H9 (cell line): ENCODE measurements at regions not wholly inside any gene's neighbourhood (a gene's known extent, or its start where the extent isn't known, plus 50 kb on each side); places are given as distances from the start of the nearest gene placed in this dataset.

Experiments used
- DNase-seq: peaks from one replicate; pipeline ENCODE4 v3.0.0-alpha.2; 2017
- H2AFZ ChIP-seq: one replicate; pipeline ENCODE4 v1.6.1; 2013; ENCODE audit warnings: mild to moderate bottlenecking, low read length, control low read depth, moderate library complexity
- H2AK5ac ChIP-seq: 2 replicates; pipeline ENCODE4 v1.6.1; 2013; ENCODE audit warnings: low read length, control low read depth, mixed read lengths; ENCODE audit not compliant: insufficient read length
- H2BK120ac ChIP-seq: one replicate; pipeline ENCODE4 v1.6.1; 2013; ENCODE audit warnings: low read depth, mild to moderate bottlenecking, low read length, control low read depth, inconsistent platforms; ENCODE audit not compliant: poor library complexity, severe bottlenecking
- H2BK12ac ChIP-seq: 2 replicates; pipeline ENCODE4 v1.6.1; 2013; ENCODE audit warnings: low read length, control low read depth, mixed read lengths, low read depth; ENCODE audit not compliant: insufficient read length
- H2BK15ac ChIP-seq: 2 replicates; pipeline ENCODE4 v1.6.1; 2013; ENCODE audit warnings: low read depth, low read length, control low read depth
- H2BK20ac ChIP-seq: one replicate; pipeline ENCODE4 v1.6.1; 2013; ENCODE audit warnings: low read depth, mild to moderate bottlenecking, low read length, control low read depth, inconsistent platforms; ENCODE audit not compliant: poor library complexity, severe bottlenecking
- H2BK5ac ChIP-seq: 2 replicates; pipeline ENCODE4 v1.6.1; 2013; ENCODE audit warnings: low read length, control low read depth, mixed read lengths; ENCODE audit not compliant: insufficient read length
- H3K14ac ChIP-seq: 2 replicates; pipeline ENCODE4 v1.6.1; 2013; ENCODE audit warnings: low read length, control low read depth; ENCODE audit not compliant: insufficient read depth
- H3K18ac ChIP-seq: 2 replicates; pipeline ENCODE4 v1.6.1; 2013; ENCODE audit warnings: low read depth, mild to moderate bottlenecking, mixed read lengths, low read length, control low read depth; ENCODE audit not compliant: insufficient read length
- H3K23ac ChIP-seq: 2 replicates; pipeline ENCODE4 v1.6.1; 2013; ENCODE audit warnings: low read length, control low read depth, mixed read lengths, low read depth; ENCODE audit not compliant: insufficient read length
- H3K23me2 ChIP-seq: 2 replicates; pipeline ENCODE4 v1.6.1; 2013; ENCODE audit warnings: low read depth, mild to moderate bottlenecking, mixed read lengths, low read length, control low read depth; ENCODE audit not compliant: insufficient read length, poor library complexity, severe bottlenecking
- H3K27ac ChIP-seq: 2 replicates; pipeline ENCODE4 v1.5.1; 2013; ENCODE audit warnings: low read length, control low read depth, mixed read lengths, low read depth; ENCODE audit not compliant: insufficient read length
- H3K27me3 ChIP-seq: 2 replicates; pipeline ENCODE4 v1.6.1; 2013; ENCODE audit warnings: low read length, control low read depth, inconsistent platforms; ENCODE audit not compliant: insufficient read depth
- H3K4ac ChIP-seq: 2 replicates; pipeline ENCODE4 v1.6.1; 2013; ENCODE audit warnings: low read depth, mild to moderate bottlenecking, control low read depth, inconsistent platforms, low read length, moderate library complexity
- H3K4me1 ChIP-seq: 2 replicates; pipeline ENCODE4 v1.6.1; 2013; ENCODE audit warnings: low read length, control low read depth, inconsistent platforms; ENCODE audit not compliant: insufficient read depth
- H3K4me2 ChIP-seq: 2 replicates; pipeline ENCODE4 v1.6.1; 2013; ENCODE audit warnings: low read length, control low read depth, mixed read lengths; ENCODE audit not compliant: insufficient read length, insufficient read depth
- H3K56ac ChIP-seq: 2 replicates; pipeline ENCODE4 v1.6.1; 2013; ENCODE audit warnings: low read depth, mild to moderate bottlenecking, mixed read lengths, low read length, control low read depth; ENCODE audit not compliant: insufficient read length
- H3K79me1 ChIP-seq: 2 replicates; pipeline ENCODE4 v1.6.1; 2013; ENCODE audit warnings: low read depth, mild to moderate bottlenecking, moderate library complexity, low read length, control low read depth, inconsistent platforms; ENCODE audit not compliant: insufficient read depth, poor library complexity, severe bottlenecking
- H3K79me2 ChIP-seq: 2 replicates; pipeline ENCODE4 v1.6.1; 2013; ENCODE audit warnings: low read length, control low read depth, inconsistent platforms; ENCODE audit not compliant: insufficient read depth
- H3K9ac ChIP-seq: 2 replicates; pipeline ENCODE4 v1.6.1; 2013; ENCODE audit warnings: low read length, control low read depth, mixed read lengths; ENCODE audit not compliant: insufficient read length; ENCODE audit errors: extremely low read depth
- H3K9me3 ChIP-seq: one replicate; pipeline ENCODE4 v1.6.1; 2013; ENCODE audit warnings: low read depth, low read length, inconsistent platforms; ENCODE audit not compliant: control insufficient read depth
- H3T11ph ChIP-seq: one replicate; pipeline ENCODE4 v1.6.1; 2013; ENCODE audit warnings: mild to moderate bottlenecking, low read length, control low read depth, inconsistent platforms
- H4K20me1 ChIP-seq: one replicate; pipeline ENCODE4 v1.6.1; 2013; ENCODE audit not compliant: control insufficient read depth, insufficient read length, insufficient read depth
- H4K5ac ChIP-seq: 2 replicates; pipeline ENCODE4 v1.6.1; 2013; ENCODE audit warnings: low read depth, mild to moderate bottlenecking, mixed read lengths, low read length, control low read depth; ENCODE audit not compliant: insufficient read length
- H4K8ac ChIP-seq: replicated peaks from 2 replicates; pipeline ENCODE4 v1.6.1; 2013; ENCODE audit warnings: low read length, control low read depth, mixed read lengths, low read depth; ENCODE audit not compliant: insufficient read length
- H4K91ac ChIP-seq: 2 replicates; pipeline ENCODE4 v1.6.1; 2013; ENCODE audit warnings: low read depth, mild to moderate bottlenecking, moderate library complexity, mixed read lengths, low read length, control low read depth; ENCODE audit not compliant: insufficient read length
- H3K27ac Mint-ChIP-seq, 3 experiments: 2 replicates in 2 of 3; 3 replicates in 1 of 3; pipeline ENCODE4 v1.8.0; 2020 to 2021; ENCODE audit warnings: mixed read lengths in 3 of 3, mild to moderate bottlenecking in 1 of 3, moderate library complexity in 1 of 3
- H3K27me3 Mint-ChIP-seq: 2 replicates; pipeline ENCODE4 v1.8.0; 2021; ENCODE audit warnings: low read depth, mild to moderate bottlenecking, moderate library complexity, mixed read lengths
- H3K36me3 Mint-ChIP-seq, 3 experiments: 2 replicates in 2 of 3; 3 replicates in 1 of 3; pipeline ENCODE4 v1.8.0; 2020 to 2021; ENCODE audit warnings: low read depth in 3 of 3, mixed read lengths in 3 of 3; ENCODE audit not compliant: insufficient read depth in 1 of 3
- H3K4me1 Mint-ChIP-seq, 2 experiments: 2 replicates each; pipeline ENCODE4 v1.8.0; 2020; ENCODE audit warnings: mixed read lengths in 2 of 2
- H3K4me3 Mint-ChIP-seq, 2 experiments: 2 replicates in 1 of 2; 3 replicates in 1 of 2; pipeline ENCODE4 v1.8.0; 2020 to 2021; ENCODE audit warnings: mild to moderate bottlenecking in 2 of 2, mixed read lengths in 2 of 2, moderate library complexity in 1 of 2
- H3K9me3 Mint-ChIP-seq, 2 experiments: 2 replicates in 1 of 2; 3 replicates in 1 of 2; pipeline ENCODE4 v1.8.0; 2020; ENCODE audit warnings: mild to moderate bottlenecking in 2 of 2, mixed read lengths in 2 of 2, moderate library complexity in 1 of 2
- CTCF ChIP-seq: fragments of 200-600 bp; sonication (generic); conservative IDR thresholded peaks from 3 replicates; pipeline ENCODE4 v1.8.0; 2021; ENCODE audit warnings: antibody characterized with exemption, mild to moderate bottlenecking
- WGBS: extraction: QIAGEN DNeasy Blood & Tissue Kit; methylation state at CpG from one replicate; pipeline ENCODE4 v1.1.7; 2013; ENCODE audit warnings: missing lambda C conversion rate, low lambda C conversion rate, mixed read lengths; ENCODE audit not compliant: insufficient read length; ENCODE audit errors: extremely low coverage; 5-methylcytosine and 5-hydroxymethylcytosine counted together

DNA sequence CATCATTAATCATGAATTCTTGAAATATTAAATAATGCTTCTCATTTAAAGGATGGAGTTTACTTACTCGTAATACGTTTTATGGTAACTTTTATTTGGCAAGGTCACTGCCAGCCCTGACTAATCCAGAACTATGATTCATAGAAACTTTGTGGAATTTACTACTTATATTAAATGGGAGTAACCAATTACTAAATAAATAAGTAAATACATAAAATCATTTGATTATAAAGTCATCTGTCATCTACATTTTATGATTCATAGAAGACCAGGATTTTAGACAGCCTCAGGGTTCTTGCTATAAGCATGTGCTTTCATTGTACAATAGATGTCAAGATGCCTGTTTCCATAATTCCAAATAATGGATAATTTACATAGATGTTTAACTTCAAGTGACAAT is 611.1 kb downstream of the TBC1D4 start:
- no peak overlapping the region for H3K27ac Mint-ChIP-seq
- H3T11ph ChIP-seq: no peak overlapping the region
- H4K5ac ChIP-seq: no peak overlapping the region
- H3K14ac ChIP-seq: no peak overlapping the region
- H3K27me3 Mint-ChIP-seq: no peaks in the 10 kb centered on the region; the same call in 1 of the 2 replicates
- no peak overlapping the region for H3K23ac ChIP-seq
- H3K79me1 ChIP-seq: no peaks in the 10 kb centered on the region
- no peak overlapping the region for H2BK120ac ChIP-seq
- no peak overlapping the region for H2BK5ac ChIP-seq
- H3K27ac ChIP-seq: no peak overlapping the region
- H3K18ac ChIP-seq: no peak overlapping the region
- H3K4me2 ChIP-seq: no peak overlapping the region
- WGBS: no CpG with 5 or more reads among the region's 2 CpGs
- no peaks in the 10 kb centered on the region for H3K27me3 ChIP-seq
- no peak overlapping the region for H4K91ac ChIP-seq
- H2BK20ac ChIP-seq: no peak overlapping the region
- no peak for DNase-seq
- no peak for TF ChIP-seq CTCF
- H3K56ac ChIP-seq: no peak overlapping the region
- H2BK15ac ChIP-seq: no peak overlapping the region
- H2AK5ac ChIP-seq: no peak overlapping the region
- no peak overlapping the region for H3K4ac ChIP-seq
- H2AFZ ChIP-seq: no peak overlapping the region
- H3K9ac ChIP-seq: no peak overlapping the region
- H4K8ac ChIP-seq: no peak overlapping the region
- no peaks in the 10 kb centered on the region for H3K23me2 ChIP-seq
- H3K4me3 Mint-ChIP-seq: no peak overlapping the region
- no peaks in the 10 kb centered on the region for H3K9me3 ChIP-seq
- no peaks in the 10 kb centered on the region for H3K4me1 Mint-ChIP-seq
- no peaks in the 10 kb centered on the region for H3K4me1 ChIP-seq
- H3K79me2 ChIP-seq: no peaks in the 10 kb centered on the region
- peaks cover 10 to 13% of the 10 kb centered on the region in 2 experiments for H3K9me3 Mint-ChIP-seq
- peaks cover 0 to 14% (median 5%) of the 10 kb centered on the region in 3 experiments; a peak in 5 of 7 replicates for H3K36me3 Mint-ChIP-seq
- no peak overlapping the region for H2BK12ac ChIP-seq
- no peaks in the 10 kb centered on the region for H4K20me1 ChIP-seq
